SK-N-SH (cell line): ENCODE measurements at regions not wholly inside any gene's neighbourhood (a gene's known extent, or its start where the extent isn't known, plus 50 kb on each side); places are given as distances from the start of the nearest gene placed in this dataset.
"Not testable (repeated sequence)": the region's sequence is repeated elsewhere in the genome, so short reads cannot be mapped to it uniquely, and the experiment has no call there.

Experiments used
- CHD2 ChIP-seq: fragments of 150-350 bp; IDR thresholded peaks from 2 replicates; pipeline ENCODE4 v1.6.1; 2018; ENCODE audit warnings: low read length; ENCODE audit not compliant: partially characterized antibody
- FOXM1 ChIP-seq: IDR thresholded peaks from 2 replicates; pipeline ENCODE4 v1.4.0; 2012; ENCODE audit warnings: low read depth, mild to moderate bottlenecking
- MAX ChIP-seq: IDR thresholded peaks from 2 replicates; pipeline ENCODE4 v1.4.0; 2012; ENCODE audit warnings: low read depth
- NFIC ChIP-seq: IDR thresholded peaks from 2 replicates; pipeline ENCODE4 v1.4.0; 2012; ENCODE audit warnings: borderline replicate concordance
- POLR2AphosphoS5 ChIP-seq: IDR thresholded peaks from 2 replicates; pipeline ENCODE4 v1.6.1; 2012; ENCODE audit warnings: low read depth, low read length
- SIN3A ChIP-seq: IDR thresholded peaks from 2 replicates; pipeline ENCODE4 v1.6.1; 2012; ENCODE audit warnings: low read depth, mild to moderate bottlenecking, low read length, moderate library complexity, borderline replicate concordance
- TAF1 ChIP-seq: IDR thresholded peaks from 2 replicates; pipeline ENCODE4 v1.6.1; 2012; ENCODE audit warnings: low read depth, mild to moderate bottlenecking, low read length, moderate library complexity, borderline replicate concordance
- YY1 ChIP-seq: IDR thresholded peaks from 2 replicates; pipeline ENCODE4 v1.4.0; 2012; ENCODE audit warnings: low read depth, mild to moderate bottlenecking
- TF ChIP-seq, protein P1 (sequence below): fragments of 200-600 bp; sonication (generic); IDR thresholded peaks from 2 replicates; pipeline ENCODE4 v1.6.1; 2017; ENCODE audit warnings: antibody characterized with exemption, mild to moderate bottlenecking, moderate library complexity

DNA sequence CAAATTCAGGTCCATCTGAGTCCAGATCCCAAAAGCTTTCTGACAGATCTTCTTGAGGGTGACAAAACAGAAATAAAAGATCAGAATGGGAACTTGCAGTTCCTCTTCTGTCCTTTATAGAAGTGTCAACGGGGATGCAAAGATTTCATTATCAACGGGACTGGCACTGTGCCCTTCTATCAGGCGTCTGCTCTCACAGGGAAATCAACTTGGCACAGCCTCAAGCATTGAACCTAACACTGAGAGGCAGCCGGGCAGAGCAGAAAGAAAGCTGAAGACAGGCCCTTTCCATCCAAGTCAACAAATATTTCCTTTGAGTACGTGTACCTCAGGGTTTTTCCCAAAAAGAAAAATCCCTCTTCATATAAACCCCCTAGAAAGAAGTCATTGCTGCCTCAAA, 194.5 kb downstream of the NPIPA8 start:
- TF ChIP-seq CHD2, YY1, NFIC, TAF1, POLR2AphosphoS5, MAX, FOXM1, SIN3A: not testable (repeated sequence)
- TF ChIP-seq, protein P1, sequence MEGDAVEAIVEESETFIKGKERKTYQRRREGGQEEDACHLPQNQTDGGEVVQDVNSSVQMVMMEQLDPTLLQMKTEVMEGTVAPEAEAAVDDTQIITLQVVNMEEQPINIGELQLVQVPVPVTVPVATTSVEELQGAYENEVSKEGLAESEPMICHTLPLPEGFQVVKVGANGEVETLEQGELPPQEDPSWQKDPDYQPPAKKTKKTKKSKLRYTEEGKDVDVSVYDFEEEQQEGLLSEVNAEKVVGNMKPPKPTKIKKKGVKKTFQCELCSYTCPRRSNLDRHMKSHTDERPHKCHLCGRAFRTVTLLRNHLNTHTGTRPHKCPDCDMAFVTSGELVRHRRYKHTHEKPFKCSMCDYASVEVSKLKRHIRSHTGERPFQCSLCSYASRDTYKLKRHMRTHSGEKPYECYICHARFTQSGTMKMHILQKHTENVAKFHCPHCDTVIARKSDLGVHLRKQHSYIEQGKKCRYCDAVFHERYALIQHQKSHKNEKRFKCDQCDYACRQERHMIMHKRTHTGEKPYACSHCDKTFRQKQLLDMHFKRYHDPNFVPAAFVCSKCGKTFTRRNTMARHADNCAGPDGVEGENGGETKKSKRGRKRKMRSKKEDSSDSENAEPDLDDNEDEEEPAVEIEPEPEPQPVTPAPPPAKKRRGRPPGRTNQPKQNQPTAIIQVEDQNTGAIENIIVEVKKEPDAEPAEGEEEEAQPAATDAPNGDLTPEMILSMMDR, result not testable (repeated sequence)
